ENCODE measurements at regions not wholly inside any gene's neighbourhood (a gene's known extent, or its start where the extent isn't known, plus 50 kb on each side); places are given as distances from the start of the nearest gene placed in this dataset.

DNA sequence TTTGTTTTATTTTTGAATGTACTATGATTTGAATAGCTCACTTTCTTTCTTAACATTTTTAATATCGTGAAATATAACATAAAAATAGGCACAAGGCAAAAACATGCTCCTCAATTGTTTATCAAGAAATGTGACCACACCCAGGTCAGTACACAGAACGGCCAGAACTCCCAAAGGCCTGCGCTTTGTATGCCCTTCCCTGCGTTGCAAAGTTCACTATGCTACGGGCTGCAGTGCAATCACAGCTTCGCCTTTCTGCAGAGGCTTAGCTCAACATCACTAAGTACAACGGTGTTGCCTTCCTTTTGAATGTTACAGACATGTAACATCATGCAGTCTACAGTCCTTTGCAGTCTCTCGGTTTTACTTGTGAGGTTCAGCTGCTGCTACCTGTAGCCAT, 333.4 kb downstream of the THBS2 start:
- TF ChIP-seq CTCF (IDR thresholded peaks at IDR 0.05; ENCODE audit: low read length), result no peak
- TF ChIP-seq EZH2 (optimal IDR thresholded peaks at IDR 0.05; ENCODE audit: low read depth, low read length), result no peak
- TF ChIP-seq EZH2phosphoT487 (IDR thresholded peaks at IDR 0.05; ENCODE audit: low read length), result no peak
